Kidney capillary endothelial cell (primary cell): ENCODE measurements at regions not wholly inside any gene's neighbourhood (a gene's known extent, or its start where the extent isn't known, plus 50 kb on each side); places are given as distances from the start of the nearest gene placed in this dataset.
"Not testable (repeated sequence)": the region's sequence is repeated elsewhere in the genome, so short reads cannot be mapped to it uniquely, and the experiment has no call there.

ENCODE experiments used
- DNase-seq: peaks from one replicate; pipeline ENCODE4 v3.0.0-alpha.2; 2018; ENCODE audit warnings: low spot score

- no peak for DNase-seq
Measured at GRCh38 chr20:4635781-4636180, 50.5 kb upstream of the PRNP start.

DNA sequence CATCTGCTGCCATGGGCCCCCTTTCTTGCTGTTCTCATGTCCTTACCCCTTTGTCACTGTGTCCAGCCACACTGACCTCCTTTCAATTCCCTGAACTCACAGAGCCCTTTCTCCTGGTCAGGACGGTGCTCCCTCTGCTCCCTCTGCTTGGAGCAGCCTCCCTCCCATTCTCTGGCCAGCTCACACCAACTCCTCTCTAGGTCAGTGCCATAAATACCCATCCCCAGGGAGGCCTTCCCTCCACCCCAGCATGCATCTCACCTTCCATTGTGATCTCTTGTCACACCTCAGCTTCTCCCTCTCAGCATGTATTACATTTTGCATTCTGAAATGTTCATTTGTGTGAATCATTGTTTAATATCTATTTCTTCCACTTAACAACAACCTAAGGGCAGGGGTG is 50.9 kb upstream of the PRNP start:
- DNase-seq: no peak

- peak; percentile 38 for DNase-seq
Measured at GRCh38 chr20:4633780-4634179, 52.5 kb upstream of the PRNP start.

DNA sequence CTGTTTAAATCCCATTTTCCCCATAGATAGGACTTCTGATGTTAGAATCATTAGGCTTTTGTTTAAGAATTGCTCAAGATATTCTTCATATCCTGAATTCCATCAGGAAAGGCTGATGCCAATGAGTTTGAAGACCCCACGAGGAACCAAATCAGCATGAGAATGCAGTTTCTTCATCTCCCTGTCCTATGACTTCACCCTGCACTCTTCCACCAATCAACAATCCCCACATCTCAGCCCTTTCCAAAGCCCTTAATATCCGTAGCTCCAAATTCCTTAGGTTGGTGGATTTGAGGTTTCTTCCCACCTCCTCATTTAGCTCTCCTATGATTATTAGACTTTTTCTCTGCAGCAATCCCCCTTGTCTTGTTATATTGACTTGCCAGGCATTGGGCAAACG is 52.9 kb upstream of the PRNP start:
- DNase-seq: no peak

GRCh38 chr20:4632876-4633275 is 53.4 kb upstream of the PRNP start:
- no peak for DNase-seq

- DNase-seq: peak; percentile 25
Measured at GRCh38 chr20:4626228-4626627, 60.0 kb upstream of the PRNP start.

GRCh38 chr20:4625687-4626086 is 60.6 kb upstream of the PRNP start:
- DNase-seq: no peak

GRCh38 chr20:4624675-4625336 is 61.5 kb upstream of the PRNP start:
- DNase-seq: not testable (repeated sequence)

- not testable (repeated sequence) for DNase-seq
Measured at GRCh38 chr20:4619144-4619543, 67.1 kb upstream of the PRNP start.

GRCh38 chr20:4617484-4617883 is 68.8 kb upstream of the PRNP start:
- DNase-seq: no peak

DNA sequence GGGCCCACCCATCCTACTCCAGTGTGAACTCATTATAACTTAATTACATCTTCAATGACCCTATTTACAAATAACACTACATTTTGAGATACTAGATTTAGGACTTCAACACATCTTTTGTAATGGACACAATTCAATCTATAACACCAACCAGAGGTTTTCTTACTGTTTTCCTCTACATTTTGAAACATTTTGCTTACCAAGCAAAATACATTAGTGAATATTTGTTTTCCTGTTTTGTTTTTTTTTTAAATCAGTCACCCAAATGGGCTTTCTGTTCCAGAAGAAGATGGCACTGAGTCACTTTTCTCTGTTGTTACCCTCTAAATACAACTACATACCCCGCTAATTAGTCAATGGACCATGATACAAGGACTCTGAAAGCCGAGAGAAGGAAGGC is 69.2 kb upstream of the PRNP start:
- no peak for DNase-seq

- peak; percentile 48 for DNase-seq
Measured at GRCh38 chr20:4613718-4614620, 72.3 kb upstream of the PRNP start.

DNA sequence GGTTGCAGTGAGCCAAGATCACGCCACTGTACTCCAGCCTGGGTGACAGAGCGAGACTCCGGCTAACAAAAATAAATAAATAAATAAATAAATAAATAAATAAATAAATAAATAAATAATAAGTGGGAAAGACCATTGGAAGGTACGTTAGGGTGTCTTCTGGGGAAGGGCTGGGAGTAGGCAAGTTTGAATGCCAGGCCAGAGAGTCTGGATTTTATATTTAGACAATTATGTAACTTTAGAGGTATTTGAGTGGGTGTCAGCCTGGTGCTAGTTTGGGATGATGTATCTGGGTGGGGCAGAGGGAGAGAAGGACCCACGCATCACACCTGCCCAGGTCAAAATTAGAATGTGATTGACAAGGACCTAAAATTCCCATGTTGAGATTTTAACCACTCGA is 73.1 kb upstream of the PRNP start:
- no peak for DNase-seq

GRCh38 chr20:4610871-4611270 is 75.4 kb upstream of the PRNP start:
- DNase-seq: no peak

- DNase-seq: no peak
Measured at GRCh38 chr20:4609511-4609910, 76.7 kb upstream of the PRNP start.

DNA sequence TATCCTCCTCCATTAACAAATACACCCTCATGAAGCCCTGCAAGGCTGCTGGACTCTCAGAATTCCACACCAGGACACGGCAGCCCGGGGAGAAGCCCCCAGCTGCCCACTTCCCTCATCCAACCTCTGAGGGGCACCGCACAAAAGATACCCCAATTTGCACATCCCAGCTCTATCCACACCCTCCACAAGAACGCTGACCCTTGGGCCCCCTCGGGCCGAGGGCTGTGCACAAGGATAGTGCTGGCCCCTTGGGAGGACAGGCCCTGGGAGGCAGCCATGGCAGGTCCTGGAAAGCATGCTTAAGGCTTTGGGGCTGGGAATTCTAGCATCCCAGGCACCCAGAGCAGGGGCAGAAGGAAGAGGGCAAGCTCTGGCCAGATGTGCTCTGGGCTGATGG is 77.4 kb upstream of the PRNP start:
- no peak for DNase-seq

- peak; percentile 58 for DNase-seq
Measured at GRCh38 chr20:4607287-4607713, 79.0 kb upstream of the PRNP start.

- DNase-seq: no peak
Measured at GRCh38 chr20:4606051-4606450, 80.2 kb upstream of the PRNP start.

GRCh38 chr20:4605166-4605565 is 81.1 kb upstream of the PRNP start:
- DNase-seq: no peak

- DNase-seq: no peak
Measured at GRCh38 chr20:4604580-4604979, 81.7 kb upstream of the PRNP start.

DNA sequence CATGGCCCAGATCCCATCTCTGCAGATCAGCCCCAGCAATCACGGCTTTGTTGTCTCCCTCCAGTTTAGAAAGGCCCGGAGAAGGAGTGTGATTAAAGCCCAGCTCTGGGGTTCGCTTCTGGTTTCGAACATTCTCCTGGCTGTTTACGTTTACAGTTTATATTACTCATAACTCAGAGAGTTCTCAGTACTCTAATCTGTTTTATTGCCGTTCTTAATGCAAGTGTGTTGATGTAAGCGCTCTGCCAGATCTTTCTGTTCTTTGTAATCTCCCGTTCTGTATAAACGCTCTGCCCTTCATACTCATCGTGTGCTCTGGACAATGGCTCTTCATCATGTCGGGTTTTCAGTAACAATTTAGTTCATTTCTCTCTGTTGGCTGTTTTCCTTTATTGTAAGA is 82.5 kb upstream of the PRNP start:
- DNase-seq: no peak

DNA sequence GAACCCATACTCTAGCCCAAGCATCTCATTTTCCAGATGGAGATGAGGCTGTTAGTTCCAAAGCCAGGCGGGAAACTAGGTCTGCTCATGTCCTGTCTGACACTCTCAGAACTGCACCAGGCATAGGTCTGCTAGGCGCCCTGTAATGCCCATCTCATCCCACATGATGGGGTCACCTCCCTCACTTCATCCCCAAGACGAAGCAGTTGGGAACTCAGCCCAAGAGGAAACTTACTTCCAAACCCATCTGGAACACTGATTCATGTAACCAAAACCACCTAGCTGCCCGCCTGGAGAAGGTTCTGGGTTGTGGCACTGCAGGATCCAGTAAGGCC is 84.0 kb upstream of the PRNP start:
- no peak for DNase-seq

DNA sequence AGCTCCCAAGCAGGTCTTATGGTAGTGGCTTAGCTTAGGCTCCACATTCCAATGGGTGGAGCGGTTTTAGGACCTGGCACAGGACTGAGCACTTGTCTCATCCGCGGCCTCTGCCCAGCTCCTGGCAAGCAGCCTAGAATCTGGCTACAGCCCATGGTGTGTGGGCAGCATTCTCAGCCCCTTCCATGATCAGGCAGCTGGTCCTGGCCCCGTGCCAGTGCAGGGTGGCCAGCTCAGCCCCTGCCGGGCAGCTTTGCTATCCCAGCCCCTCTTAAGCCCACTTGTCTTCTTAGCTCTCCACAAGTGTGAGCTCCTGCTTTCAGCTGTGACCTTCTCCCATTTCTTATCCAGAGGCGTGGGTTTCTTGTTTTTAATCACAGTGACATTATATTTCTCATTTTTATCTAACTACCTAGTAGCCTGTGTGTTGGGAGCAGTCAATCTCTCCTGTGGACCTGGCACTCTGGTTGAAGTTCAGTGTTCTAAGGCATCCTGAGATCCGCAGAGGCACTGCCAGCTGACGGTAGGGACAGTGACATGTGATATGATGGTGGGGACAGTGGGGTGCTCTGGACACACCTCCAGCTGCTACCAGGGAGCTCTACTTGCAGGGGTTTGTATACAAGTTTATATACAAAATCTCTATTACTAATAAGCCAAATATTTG is 84.5 kb upstream of the PRNP start:
- no peak for DNase-seq
